ENCODE measurements at regions not wholly inside any gene's neighbourhood (a gene's known extent, or its start where the extent isn't known, plus 50 kb on each side); places are given as distances from the start of the nearest gene placed in this dataset.

DNA sequence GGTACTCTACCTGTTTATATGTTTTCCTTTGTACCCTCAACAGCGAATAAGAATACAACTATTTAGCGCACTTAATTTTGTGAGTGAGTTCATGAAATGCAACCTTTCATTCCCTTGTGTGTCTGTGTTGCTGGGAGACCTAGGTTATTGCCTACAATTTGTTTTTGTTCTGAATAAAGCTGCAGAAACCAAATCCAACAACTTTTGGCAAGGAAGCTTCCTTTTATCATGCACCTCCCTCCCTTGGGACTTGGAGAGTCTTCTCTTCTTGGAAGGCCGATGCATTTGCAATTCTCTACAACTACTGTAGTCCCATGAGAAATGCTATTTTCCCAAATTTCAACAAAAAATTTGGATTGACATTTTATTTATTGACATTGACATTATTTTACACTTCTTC lies 1002.4 kb upstream of the CADM2 start:
- Histone ChIP-seq H4K20me1 (ENCODE audit: insufficient read depth, low read length, poor library complexity, severe bottlenecking) (no peaks in the 10 kb centered on the region), H3K4me3 (ENCODE audit: low read length, poor library complexity, severe bottlenecking) (no peak overlapping the region), H2AFZ (ENCODE audit: low read length) (no peak overlapping the region), H3K27me3 (ENCODE audit: insufficient read depth, low read length, poor library complexity, severe bottlenecking) (peaks cover 5% of the 10 kb centered on the region), H3K4me2 (ENCODE audit: low read depth, low read length, poor library complexity, severe bottlenecking) (no peak overlapping the region), H3F3A (ENCODE audit: low read depth) (no peaks in the 10 kb centered on the region), H3K9ac (ENCODE audit: low read depth, low read length, poor library complexity, severe bottlenecking) (no peak overlapping the region), H3K4me1 (ENCODE audit: insufficient read depth, low read length, poor library complexity, severe bottlenecking) (no peaks in the 10 kb centered on the region), H3K79me2 (ENCODE audit: insufficient read depth, low read length) (no peaks in the 10 kb centered on the region), H3K36me3 (ENCODE audit: insufficient read depth, low read length) (no peaks in the 10 kb centered on the region), H3K9me2 (replicated peaks; ENCODE audit: low read depth, low read length) (no peaks in the 10 kb centered on the region), H3K9me3 (ENCODE audit: insufficient read depth, low read depth, low read length) (no peaks in the 10 kb centered on the region)
- TF ChIP-seq, protein P1, sequence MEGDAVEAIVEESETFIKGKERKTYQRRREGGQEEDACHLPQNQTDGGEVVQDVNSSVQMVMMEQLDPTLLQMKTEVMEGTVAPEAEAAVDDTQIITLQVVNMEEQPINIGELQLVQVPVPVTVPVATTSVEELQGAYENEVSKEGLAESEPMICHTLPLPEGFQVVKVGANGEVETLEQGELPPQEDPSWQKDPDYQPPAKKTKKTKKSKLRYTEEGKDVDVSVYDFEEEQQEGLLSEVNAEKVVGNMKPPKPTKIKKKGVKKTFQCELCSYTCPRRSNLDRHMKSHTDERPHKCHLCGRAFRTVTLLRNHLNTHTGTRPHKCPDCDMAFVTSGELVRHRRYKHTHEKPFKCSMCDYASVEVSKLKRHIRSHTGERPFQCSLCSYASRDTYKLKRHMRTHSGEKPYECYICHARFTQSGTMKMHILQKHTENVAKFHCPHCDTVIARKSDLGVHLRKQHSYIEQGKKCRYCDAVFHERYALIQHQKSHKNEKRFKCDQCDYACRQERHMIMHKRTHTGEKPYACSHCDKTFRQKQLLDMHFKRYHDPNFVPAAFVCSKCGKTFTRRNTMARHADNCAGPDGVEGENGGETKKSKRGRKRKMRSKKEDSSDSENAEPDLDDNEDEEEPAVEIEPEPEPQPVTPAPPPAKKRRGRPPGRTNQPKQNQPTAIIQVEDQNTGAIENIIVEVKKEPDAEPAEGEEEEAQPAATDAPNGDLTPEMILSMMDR (conservative IDR thresholded peaks at IDR 0.05; ENCODE audit: low read length) = no peak
- TF ChIP-seq EZH2phosphoT487 (IDR thresholded peaks at IDR 0.05; ENCODE audit: borderline replicate concordance) = no peak

DNA sequence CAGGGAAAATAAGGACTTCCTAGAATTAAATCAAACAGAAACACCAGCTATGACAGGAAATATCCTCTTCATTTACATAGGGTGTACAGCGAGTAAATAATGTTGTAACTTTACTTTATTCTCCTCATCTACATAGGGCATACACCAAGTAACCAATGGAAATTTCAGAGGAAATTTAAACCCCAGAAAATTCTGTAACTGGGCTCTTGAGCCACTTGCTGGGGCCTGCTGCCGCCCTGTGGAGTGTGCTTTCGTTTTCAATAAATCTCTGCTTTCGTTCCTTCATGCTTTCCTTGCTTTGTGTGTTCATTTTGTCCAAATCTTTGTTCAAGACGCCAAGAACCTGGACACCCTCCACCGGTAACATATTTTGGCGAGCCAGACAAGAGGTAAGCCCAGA lies 990.4 kb upstream of the CADM2 start:
- Histone ChIP-seq H3K4me3 (ENCODE audit: low read length, poor library complexity, severe bottlenecking) (no peak overlapping the region), H3K4me1 (ENCODE audit: insufficient read depth, low read length, poor library complexity, severe bottlenecking) (no peaks in the 10 kb centered on the region), H4K20me1 (ENCODE audit: insufficient read depth, low read length, poor library complexity, severe bottlenecking) (no peaks in the 10 kb centered on the region), H3K9ac (ENCODE audit: low read depth, low read length, poor library complexity, severe bottlenecking) (no peak overlapping the region), H3K27me3 (ENCODE audit: insufficient read depth, low read length, poor library complexity, severe bottlenecking) (no peaks in the 10 kb centered on the region), H3K9me3 (ENCODE audit: insufficient read depth, low read depth, low read length) (no peaks in the 10 kb centered on the region), H3K79me2 (ENCODE audit: insufficient read depth, low read length) (no peaks in the 10 kb centered on the region), H3K4me2 (ENCODE audit: low read depth, low read length, poor library complexity, severe bottlenecking) (no peak overlapping the region), H3K9me2 (replicated peaks; ENCODE audit: low read depth, low read length) (no peaks in the 10 kb centered on the region), H3F3A (ENCODE audit: low read depth) (no peaks in the 10 kb centered on the region), H3K36me3 (ENCODE audit: insufficient read depth, low read length) (no peaks in the 10 kb centered on the region), H2AFZ (ENCODE audit: low read length) (no peak overlapping the region)
- TF ChIP-seq, protein P1 (conservative IDR thresholded peaks at IDR 0.05; ENCODE audit: low read length) = no peak
- TF ChIP-seq EZH2phosphoT487 (IDR thresholded peaks at IDR 0.05; ENCODE audit: borderline replicate concordance) = no peak

DNA sequence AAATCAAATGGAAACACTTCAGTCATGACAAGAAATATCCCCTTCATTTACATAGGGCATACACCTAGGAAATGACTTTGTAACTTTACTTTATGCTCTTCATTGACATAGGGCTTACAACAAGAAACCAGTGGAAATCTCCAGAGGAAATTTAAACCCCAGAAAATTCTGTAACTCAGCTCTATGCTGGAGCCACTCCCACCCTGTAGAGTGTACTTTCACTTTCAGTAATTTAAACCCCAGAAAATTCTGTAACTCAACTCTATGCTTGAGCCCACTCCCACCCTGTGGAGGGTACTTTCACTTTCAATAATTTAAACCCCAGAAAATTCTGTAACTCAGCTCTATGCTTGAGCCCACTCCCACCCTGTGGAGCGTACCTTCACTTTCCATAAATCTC lies 987.1 kb upstream of the CADM2 start:
- H2AFZ ChIP-seq (ENCODE audit: low read length) = no peak overlapping the region
- H3F3A ChIP-seq (ENCODE audit: low read depth) = no peaks in the 10 kb centered on the region
- H3K4me3 ChIP-seq (ENCODE audit: low read length, poor library complexity, severe bottlenecking) = peak overlapping the region; percentile 38
- H3K79me2 ChIP-seq (ENCODE audit: insufficient read depth, low read length) = no peaks in the 10 kb centered on the region
- no peaks in the 10 kb centered on the region for H3K9me3 ChIP-seq (ENCODE audit: insufficient read depth, low read depth, low read length)
- no peaks in the 10 kb centered on the region for H3K9me2 ChIP-seq (replicated peaks; ENCODE audit: low read depth, low read length)
- H3K4me2 ChIP-seq (ENCODE audit: low read depth, low read length, poor library complexity, severe bottlenecking) = peak overlapping the region; percentile 37
- no peaks in the 10 kb centered on the region for H3K27me3 ChIP-seq (ENCODE audit: insufficient read depth, low read length, poor library complexity, severe bottlenecking)
- no peaks in the 10 kb centered on the region for H3K36me3 ChIP-seq (ENCODE audit: insufficient read depth, low read length)
- TF ChIP-seq, protein P1 (conservative IDR thresholded peaks at IDR 0.05; ENCODE audit: low read length) = no peak
- TF ChIP-seq EZH2phosphoT487 (IDR thresholded peaks at IDR 0.05; ENCODE audit: borderline replicate concordance) = no peak
- H3K9ac ChIP-seq (ENCODE audit: low read depth, low read length, poor library complexity, severe bottlenecking) = no peak overlapping the region
- H3K4me1 ChIP-seq (ENCODE audit: insufficient read depth, low read length, poor library complexity, severe bottlenecking) = no peaks in the 10 kb centered on the region
- H4K20me1 ChIP-seq (ENCODE audit: insufficient read depth, low read length, poor library complexity, severe bottlenecking) = no peaks in the 10 kb centered on the region
